H1 (cell line): ENCODE measurements at regions not wholly inside any gene's neighbourhood (a gene's known extent, or its start where the extent isn't known, plus 50 kb on each side); places are given as distances from the start of the nearest gene placed in this dataset.

Source experiments
- CTCF ChIA-PET: fragments of 300-600 bp; sonication (Branson Sonifier 250); formaldehyde crosslinking; loops from one replicate; lab custom pipeline; 2021; ENCODE audit not compliant: partially characterized antibody; lab: Charles Lee
- POLR2A ChIA-PET: fragments of 300-600 bp; sonication (Branson Sonifier 250); formaldehyde crosslinking; loops from one replicate; lab custom pipeline; 2021; ENCODE audit warnings: inconsistent platforms; ENCODE audit not compliant: partially characterized antibody; lab: Charles Lee
- DNase-seq, 2 experiments: peaks; one replicate each; pipeline versions ENCODE4 v3.0.0 to v3.0.0-alpha.2; 2010 to 2022; ENCODE audit warnings: low spot score in 2 of 2, low read depth in 1 of 2, mixed read lengths in 1 of 2
- FAIRE-seq: peaks from 2 replicates; lab custom pipeline; 2011; peaks lifted over from hg19 to GRCh38; lab: Jason Lieb, UNC
- H2AFZ ChIP-seq: 2 replicates; pipeline ENCODE4 v1.8.1; 2012; ENCODE audit warnings: low read length, inconsistent platforms
- H2AK5ac ChIP-seq: 2 replicates; pipeline ENCODE4 v1.6.1; 2013; ENCODE audit warnings: low read depth, low read length
- H2BK120ac ChIP-seq: replicated peaks from 2 replicates; pipeline ENCODE3; 2013; ENCODE audit warnings: low read depth, low read length, inconsistent platforms
- H2BK12ac ChIP-seq: 2 replicates; pipeline ENCODE4 v1.6.1; 2013; ENCODE audit warnings: low read depth, low read length
- H2BK15ac ChIP-seq: 2 replicates; pipeline ENCODE4 v1.6.1; 2013; ENCODE audit warnings: low read length
- H2BK20ac ChIP-seq: 2 replicates; pipeline ENCODE4 v1.6.1; 2013; ENCODE audit warnings: low read length
- H2BK5ac ChIP-seq: 2 replicates; pipeline ENCODE4 v1.6.1; 2013; ENCODE audit warnings: low read depth, low read length
- H3K14ac ChIP-seq: 2 replicates; pipeline ENCODE4 v1.6.1; 2013; ENCODE audit warnings: inconsistent platforms; ENCODE audit not compliant: insufficient read length
- H3K18ac ChIP-seq: 2 replicates; pipeline ENCODE4 v1.6.1; 2013; ENCODE audit warnings: low read length; ENCODE audit errors: extremely low read depth
- H3K23ac ChIP-seq: 2 replicates; pipeline ENCODE4 v1.6.1; 2013; ENCODE audit warnings: inconsistent platforms; ENCODE audit not compliant: insufficient read length
- H3K23me2 ChIP-seq: 2 replicates; pipeline ENCODE4 v1.6.1; 2013; ENCODE audit warnings: low read depth, low read length
- H3K27ac ChIP-seq: 2 replicates; pipeline ENCODE4 v1.6.1; 2011; ENCODE audit warnings: low read depth, low read length, inconsistent platforms
- H3K27me3 ChIP-seq, 4 experiments: replicated peaks in 1 of 4; 1 replicate in 1 of 4; 2 replicates in 3 of 4; pipeline versions ENCODE4 v1.6.1 to v1.8.1; 2011 to 2013; ENCODE audit warnings: low read length in 3 of 4, mild to moderate bottlenecking in 3 of 4, inconsistent platforms in 2 of 4, mixed read lengths in 2 of 4, moderate library complexity in 1 of 4; ENCODE audit not compliant: control insufficient read depth in 3 of 4, insufficient read depth in 3 of 4; ENCODE audit errors: extremely low read depth in 1 of 4
- H3K36me3 ChIP-seq, 4 experiments: 2 replicates each; pipeline versions ENCODE4 v1.6.1 to v1.8.1; 2011 to 2013; ENCODE audit warnings: mild to moderate bottlenecking in 4 of 4, low read length in 3 of 4, moderate library complexity in 2 of 4, control low read depth in 1 of 4, inconsistent platforms in 1 of 4; ENCODE audit not compliant: insufficient read depth in 4 of 4, control insufficient read depth in 2 of 4
- H3K4ac ChIP-seq: replicated peaks from 2 replicates; pipeline ENCODE3; 2013; ENCODE audit warnings: low read length, low read depth, mixed read lengths, inconsistent platforms; ENCODE audit not compliant: insufficient read length
- H3K4me1 ChIP-seq, 4 experiments: replicated peaks in 1 of 4; 1 replicate in 1 of 4; 2 replicates in 3 of 4; pipeline versions ENCODE4 v1.6.1 to v1.8.1; 2011 to 2013; ENCODE audit warnings: low read length in 3 of 4, inconsistent platforms in 2 of 4, mixed read lengths in 1 of 4; ENCODE audit not compliant: insufficient read depth in 4 of 4, control insufficient read depth in 3 of 4
- H3K4me2 ChIP-seq, 2 experiments: 2 replicates each; pipeline versions ENCODE4 v1.6.1 to v1.8.1; 2011 to 2013; ENCODE audit warnings: low read depth in 2 of 2, low read length in 2 of 2, control low read depth in 1 of 2, inconsistent platforms in 1 of 2, mild to moderate bottlenecking in 1 of 2; ENCODE audit not compliant: insufficient read depth in 1 of 2
- H3K4me3 ChIP-seq, 4 experiments: fragments of 200-600, 300-600 bp in 1 of 4; sonication (generic), shearing (Covaris generic), sonication (Bioruptor Twin) in 1 of 4; 2 replicates each; pipeline versions ENCODE4 v1.5.1 to v1.8.1; 2011 to 2016; ENCODE audit warnings: low read length in 4 of 4, low read depth in 3 of 4, control low read depth in 2 of 4, inconsistent platforms in 2 of 4, mild to moderate bottlenecking in 2 of 4, mixed read lengths in 1 of 4, moderate library complexity in 1 of 4; ENCODE audit not compliant: insufficient read depth in 2 of 4; ENCODE audit errors: extremely low read depth in 1 of 4
- H3K56ac ChIP-seq: replicated peaks from 2 replicates; pipeline ENCODE3; 2013; ENCODE audit warnings: low read depth, mild to moderate bottlenecking, mixed read lengths, low read length, inconsistent platforms; ENCODE audit not compliant: insufficient read length
- H3K79me1 ChIP-seq: 2 replicates; pipeline ENCODE4 v1.6.1; 2013; ENCODE audit warnings: low read depth, low read length, control low read depth
- H3K79me2 ChIP-seq, 2 experiments: 2 replicates each; pipeline versions ENCODE4 v1.6.1 to v1.8.1; 2012 to 2013; ENCODE audit warnings: low read length in 2 of 2, mild to moderate bottlenecking in 2 of 2, inconsistent platforms in 1 of 2; ENCODE audit not compliant: insufficient read depth in 2 of 2, control insufficient read depth in 1 of 2
- H3K9ac ChIP-seq, 4 experiments: replicated peaks in 1 of 4; 1 replicate in 1 of 4; 2 replicates in 3 of 4; pipeline versions ENCODE4 v1.6.1 to v1.8.1; 2011 to 2013; ENCODE audit warnings: low read depth in 3 of 4, low read length in 3 of 4, control low read depth in 2 of 4, mild to moderate bottlenecking in 2 of 4, moderate library complexity in 2 of 4, inconsistent platforms in 1 of 4; ENCODE audit errors: extremely low read depth in 1 of 4
- H3K9me3 ChIP-seq, 2 experiments: 2 replicates each; pipeline versions ENCODE4 v1.6.1 to v1.8.1; 2012 to 2013; ENCODE audit warnings: mild to moderate bottlenecking in 2 of 2, moderate library complexity in 2 of 2, control low read depth in 1 of 2, inconsistent platforms in 1 of 2, low read depth in 1 of 2, low read length in 1 of 2, mixed read lengths in 1 of 2; ENCODE audit not compliant: insufficient read depth in 2 of 2
- H4K20me1 ChIP-seq, 2 experiments: replicated peaks in 1 of 2; 2 replicates each; pipeline versions ENCODE3 to v1.8.1; 2011 to 2013; ENCODE audit warnings: inconsistent platforms in 2 of 2, low read length in 2 of 2, mild to moderate bottlenecking in 1 of 2; ENCODE audit not compliant: insufficient read depth in 2 of 2, control insufficient read depth in 1 of 2
- H4K5ac ChIP-seq: 2 replicates; pipeline ENCODE4 v1.6.1; 2013; ENCODE audit warnings: low read length, low read depth, mixed read lengths, inconsistent platforms; ENCODE audit not compliant: insufficient read length
- H4K8ac ChIP-seq: 2 replicates; pipeline ENCODE4 v1.8.0; 2013; ENCODE audit warnings: mild to moderate bottlenecking, moderate library complexity, low read length, inconsistent platforms; ENCODE audit not compliant: insufficient read depth; ENCODE audit errors: extremely low read depth
- H4K91ac ChIP-seq: replicated peaks from 2 replicates; pipeline ENCODE3; 2013; ENCODE audit warnings: low read length, mixed read lengths, inconsistent platforms; ENCODE audit not compliant: insufficient read length
- HDAC2 ChIP-seq, 2 experiments: fragments of 300-600 bp in 1 of 2; sonication (generic) in 1 of 2; IDR thresholded peaks; 2 replicates each; pipeline ENCODE4 v1.6.1; 2011 to 2012; ENCODE audit warnings: low read depth in 2 of 2, low read length in 2 of 2, mild to moderate bottlenecking in 2 of 2, moderate library complexity in 2 of 2, borderline replicate concordance in 1 of 2, inconsistent platforms in 1 of 2
- RBBP5 ChIP-seq: IDR thresholded peaks from 2 replicates; pipeline ENCODE4 v1.7.1; 2012; ENCODE audit warnings: low read depth, mild to moderate bottlenecking, inconsistent platforms, low read length, moderate library complexity, borderline replicate concordance
- TAF7 ChIP-seq: optimal IDR thresholded peaks from 2 replicates; pipeline ENCODE3; 2011; ENCODE audit warnings: low read depth, mild to moderate bottlenecking, inconsistent platforms, low read length, moderate library complexity, borderline replicate concordance
- TEAD4 ChIP-seq: IDR thresholded peaks from 2 replicates; pipeline ENCODE4 v1.6.1; 2012; ENCODE audit warnings: low read depth, low read length, inconsistent platforms, mixed read lengths
- WGBS, 2 experiments: shearing (Covaris generic) in 1 of 2; methylation state at CpG; one replicate each; pipeline versions ENCODE4 v1.1.6 to v1.1.7; 2013 to 2015; ENCODE audit warnings: low lambda C conversion rate in 2 of 2, mixed read lengths in 2 of 2, inconsistent platforms in 1 of 2, low coverage in 1 of 2, missing lambda C conversion rate in 1 of 2; ENCODE audit not compliant: insufficient replicate concordance in 2 of 2, insufficient coverage in 1 of 2, insufficient read length in 1 of 2; ENCODE audit errors: extremely low coverage in 1 of 2, missing lambda C conversion rate in 1 of 2; 5-methylcytosine and 5-hydroxymethylcytosine counted together

DNA sequence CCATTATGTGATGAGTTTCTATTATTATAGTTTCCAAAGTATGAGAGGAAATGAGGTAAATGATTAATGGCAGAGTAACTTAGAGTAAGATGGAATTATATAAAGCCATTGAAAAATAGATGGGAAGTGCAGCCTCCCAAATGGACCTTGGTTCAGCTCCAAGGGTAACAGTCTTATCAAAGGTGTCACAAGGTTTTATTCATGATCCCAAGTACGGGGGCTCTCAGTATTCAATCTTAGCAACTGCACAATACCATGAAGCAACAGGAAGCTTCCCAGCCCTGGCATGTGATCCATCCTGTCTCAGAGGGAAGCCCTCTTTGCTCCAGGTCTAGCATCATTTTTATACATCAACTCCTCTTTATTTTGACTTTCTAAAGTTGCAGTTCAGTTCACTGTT lies 948.2 kb downstream of the GALC start:
- 100% methylated on average over 1 of the region's 1 CpG; no CpG with 5 or more reads in 1 of the 2 experiments for WGBS, 2 experiments
- Histone ChIP-seq H4K20me1 (no peaks in the 10 kb centered on the region), H3K4ac (no peak overlapping the region), H3K18ac (no peak overlapping the region), H3K36me3 (no peaks in the 10 kb centered on the region), H3K4me2 (no peak overlapping the region), H3K23me2 (peaks cover 2% of the 10 kb centered on the region; the same call in 1 of the 2 replicates), H3K23ac (no peak overlapping the region), H2BK12ac (no peak overlapping the region), H2AK5ac (no peak overlapping the region), H4K5ac (no peak overlapping the region), H3K9ac (no peak overlapping the region), H3K27me3 (no peaks in the 10 kb centered on the region), H3K14ac (no peak overlapping the region), H2BK15ac (no peak overlapping the region), H3K4me1 (no peaks in the 10 kb centered on the region), H3K27ac (no peak overlapping the region), H3K56ac (no peak overlapping the region), H2BK5ac (no peak overlapping the region), H4K8ac (no peak overlapping the region), H3K79me1 (no peaks in the 10 kb centered on the region), H2BK120ac (no peak overlapping the region), H3K4me3 (no peak overlapping the region), H3K79me2 (no peaks in the 10 kb centered on the region), H4K91ac (no peak overlapping the region), H2AFZ (no peak overlapping the region), H2BK20ac (no peak overlapping the region), H3K9me3 (no peaks in the 10 kb centered on the region)
- CTCF ChIA-PET: no interaction called here
- FAIRE-seq (no peak), DNase-seq (no peak)
- POLR2A ChIA-PET: interaction anchor here (0.6 kb wide), 1 partner anchor 807 kb away, joined by 4 read pairs; no protein-coding TSS in a partner anchor
- TF ChIP-seq TAF7 (no peak), HDAC2 (IDR thresholded peaks at IDR 0.05; ENCODE audit: borderline replicate concordance in 1 of 2, low read depth in 2 of 2, low read length in 2 of 2) (no peak), RBBP5 (no peak), TEAD4 (no peak)
